Spleen (tissue), 7 donors: ENCODE measurements at regions not wholly inside any gene's neighbourhood (a gene's known extent, or its start where the extent isn't known, plus 50 kb on each side); places are given as distances from the start of the nearest gene placed in this dataset.

Experiments used
- CTCF ChIP-seq, 11 experiments: fragments of 200-600 bp in 7 of 11; fragments of 450-650 bp in 4 of 11; sonication (generic) in 4 of 11; IDR thresholded peaks in 8 of 11; conservative IDR thresholded peaks in 3 of 11; 1 replicate in 7 of 11; 2 replicates in 4 of 11; pipeline versions ENCODE4 v1.4.0 to v1.8.0; 2016 to 2021; ENCODE audit warnings: antibody characterized with exemption in 11 of 11, inconsistent platforms in 4 of 11, mild to moderate bottlenecking in 1 of 11
- POLR2AphosphoS5 ChIP-seq, 3 donors: sonication (generic); formaldehyde crosslinking; IDR thresholded peaks; one replicate each; pipeline ENCODE4 v1.5.1; 2017; ENCODE audit warnings: antibody characterized with exemption in 3 of 3
- donor health status: DM: no; HTN: no; CAD: no; lungs with moderate emphysema.
- donor health status: DM: no; HTN: no; CAD: no.
- donor health status: DM: no; HTN: no; CAD: no.

- TF ChIP-seq POLR2AphosphoS5 (IDR thresholded peaks at IDR 0.05) = no peak
- no peak for TF ChIP-seq CTCF (IDR thresholded peaks at IDR 0.05 in 8 of 11, conservative IDR thresholded peaks at IDR 0.05 in 3 of 11)
Measured at GRCh38 chr2:8120506-8120860, 561.4 kb upstream of the ID2 start.
